Caki2 (cell line): ENCODE measurements at regions not wholly inside any gene's neighbourhood (a gene's known extent, or its start where the extent isn't known, plus 50 kb on each side); places are given as distances from the start of the nearest gene placed in this dataset.
A peak's percentile ranks its signal among the peaks of the same experiment; 100 is the strongest.
"Not testable (repeated sequence)": the region's sequence is repeated elsewhere in the genome, so short reads cannot be mapped to it uniquely, and the experiment has no call there.

Experiments used
- DNase-seq: peaks from one replicate; pipeline ENCODE4 v3.0.0-alpha.2; 2015; ENCODE audit warnings: low read depth
- in situ Hi-C: cut with HindIII; loops from 2 replicates; pipeline ENCODE4 v1.10.0; 2016; ENCODE audit warnings: low sequenced_read_pairs, low pct_unique_long_range_greater_than_20kb, mixed read lengths

- in situ Hi-C loops = no loop called here
- no peak for DNase-seq
Measured at GRCh38 chr13:90906554-90906953, 440.9 kb upstream of the MIR17HG start.

- in situ Hi-C loops = no loop called here
- DNase-seq = no peak
Measured at GRCh38 chr13:90908792-90909191, 438.7 kb upstream of the MIR17HG start.

- in situ Hi-C loops = no loop called here
- DNase-seq = no peak
Measured at GRCh38 chr13:90910018-90910639, 437.4 kb upstream of the MIR17HG start.

- in situ Hi-C loops = no loop called here
- no peak for DNase-seq
Measured at GRCh38 chr13:90912247-90912646, 435.2 kb upstream of the MIR17HG start.

- peak; percentile 64 for DNase-seq
- in situ Hi-C loops = no loop called here
Measured at GRCh38 chr13:90918536-90918935, 429.0 kb upstream of the MIR17HG start.

- in situ Hi-C loops = no loop called here
- DNase-seq = no peak
Measured at GRCh38 chr13:90919153-90919552, 428.3 kb upstream of the MIR17HG start.

GRCh38 chr13:90926459-90926858 is 421.0 kb upstream of the MIR17HG start:
- DNase-seq = peak; percentile 80
- in situ Hi-C loops = no loop called here

- no peak for DNase-seq
- in situ Hi-C loops = no loop called here
Measured at GRCh38 chr13:90928109-90928508, 419.4 kb upstream of the MIR17HG start.

GRCh38 chr13:90933097-90933826 is 414.2 kb upstream of the MIR17HG start:
- DNase-seq = no peak
- in situ Hi-C loops = no loop called here

GRCh38 chr13:90934741-90935140 is 412.7 kb upstream of the MIR17HG start:
- in situ Hi-C loops = no loop called here
- no peak for DNase-seq

- no peak for DNase-seq
Measured at GRCh38 chr13:90938848-90939247, 408.6 kb upstream of the MIR17HG start.

GRCh38 chr13:90943946-90944345 is 403.5 kb upstream of the MIR17HG start:
- in situ Hi-C loops = no loop called here
- no peak for DNase-seq

More at GRCh38 chr13:90938848-90939247, 408.6 kb upstream of the MIR17HG start:
- in situ Hi-C loops = no loop called here

- in situ Hi-C loops, DNase-seq: not testable (repeated sequence)
Measured at GRCh38 chr13:90945146-90945545, 402.3 kb upstream of the MIR17HG start.

- in situ Hi-C loops, DNase-seq: not testable (repeated sequence)
Measured at GRCh38 chr13:90946125-90946524, 401.4 kb upstream of the MIR17HG start.

GRCh38 chr13:90947976-90948375 is 399.5 kb upstream of the MIR17HG start:
- DNase-seq = peak; percentile 36
- in situ Hi-C loops = no loop called here

- DNase-seq = peak; percentile 37
Measured at GRCh38 chr13:90950160-90950559, 397.3 kb upstream of the MIR17HG start.

GRCh38 chr13:90951663-90952062 is 395.8 kb upstream of the MIR17HG start:
- in situ Hi-C loops = no loop called here
- DNase-seq = no peak

More at GRCh38 chr13:90950160-90950559, 397.3 kb upstream of the MIR17HG start:
- in situ Hi-C loops = no loop called here

GRCh38 chr13:90952326-90952725 is 395.2 kb upstream of the MIR17HG start:
- in situ Hi-C loops = no loop called here
- DNase-seq = no peak

- in situ Hi-C loops = no loop called here
- DNase-seq = no peak
Measured at GRCh38 chr13:90954605-90955195, 392.8 kb upstream of the MIR17HG start.
